NT2/D1 (cell line): ENCODE measurements at regions not wholly inside any gene's neighbourhood (a gene's known extent, or its start where the extent isn't known, plus 50 kb on each side); places are given as distances from the start of the nearest gene placed in this dataset.
"Not testable (repeated sequence)": the region's sequence is repeated elsewhere in the genome, so short reads cannot be mapped to it uniquely, and the experiment has no call there.

ENCODE experiments used
- DNase-seq: peaks from one replicate; pipeline ENCODE4 v3.0.0-alpha.2; 2011; ENCODE audit warnings: low read depth, low spot score
- H3K27me3 ChIP-seq: 2 replicates; pipeline ENCODE4 v1.6.0; 2011; ENCODE audit warnings: mild to moderate bottlenecking; ENCODE audit not compliant: insufficient read length, insufficient read depth
- H3K36me3 ChIP-seq: 2 replicates; pipeline ENCODE4 v1.6.1; 2011; ENCODE audit warnings: mild to moderate bottlenecking, low read length, mixed read lengths; ENCODE audit not compliant: insufficient read depth, insufficient read length
- H3K4me1 ChIP-seq: 2 replicates; pipeline ENCODE4 v1.5.1; 2011; ENCODE audit not compliant: insufficient read depth, insufficient read length
- H3K4me3 ChIP-seq: 2 replicates; pipeline ENCODE4 v1.5.1; 2011; ENCODE audit warnings: low read depth; ENCODE audit not compliant: insufficient read length
- H3K9ac ChIP-seq: 2 replicates; pipeline ENCODE4 v1.6.0; 2011; ENCODE audit warnings: low read depth; ENCODE audit not compliant: insufficient read length
- H3K9me3 ChIP-seq: 2 replicates; pipeline ENCODE4 v1.5.1; 2011; ENCODE audit warnings: mild to moderate bottlenecking, low read length; ENCODE audit not compliant: insufficient read depth
- SUZ12 ChIP-seq: IDR thresholded peaks from 2 replicates; pipeline ENCODE4 v1.6.1; 2011; ENCODE audit not compliant: insufficient read length, insufficient read depth; ENCODE audit errors: extremely low read depth
- YY1 ChIP-seq: IDR thresholded peaks from 2 replicates; pipeline ENCODE4 v1.6.1; 2011; ENCODE audit not compliant: insufficient read length, insufficient read depth
- ZNF274 ChIP-seq: IDR thresholded peaks from 2 replicates; pipeline ENCODE4 v1.6.1; 2011; ENCODE audit warnings: mild to moderate bottlenecking, low read depth, low read length

- H3K9me3 ChIP-seq, result peaks cover 2% of the 10 kb centered on the region; the same call in 1 of the 2 replicates
These were observed 69.7 kb downstream of the CARTPT start for GRCh38 chr5:71788794-71789193.

DNA sequence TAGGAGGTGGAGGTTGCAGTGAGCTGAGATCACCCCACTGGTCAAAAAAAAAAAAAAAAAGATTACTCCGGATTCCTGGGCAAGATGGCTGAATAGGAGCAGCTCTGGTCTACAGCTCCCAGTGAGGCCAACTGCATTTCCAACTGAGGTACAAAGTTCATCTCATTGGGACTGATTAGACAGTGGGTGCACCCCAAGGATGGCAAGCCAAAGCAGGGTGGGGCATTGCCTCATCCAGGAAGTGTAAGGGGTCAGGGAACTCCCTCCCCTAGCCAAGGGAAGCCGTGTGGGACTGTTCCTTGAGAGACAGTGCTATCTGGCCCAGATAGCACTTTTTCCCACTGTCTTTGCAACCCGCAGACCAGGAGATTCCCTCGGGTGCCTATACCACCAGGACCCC is 70.7 kb downstream of the CARTPT start:
- Histone ChIP-seq H3K9ac (no peak overlapping the region), H3K4me3 (no peak overlapping the region)
- TF ChIP-seq SUZ12 (no peak), ZNF274 (no peak), YY1 (no peak)

More at GRCh38 chr5:71788794-71789193, 69.7 kb downstream of the CARTPT start:
- TF ChIP-seq ZNF274 (no peak), YY1 (no peak), SUZ12 (no peak)
- Histone ChIP-seq H3K4me1 (no peaks in the 10 kb centered on the region), H3K36me3 (no peaks in the 10 kb centered on the region), H3K9ac (no peak overlapping the region), H3K4me3 (no peak overlapping the region), H3K27me3 (no peaks in the 10 kb centered on the region)
- DNase-seq, result no peak

DNA sequence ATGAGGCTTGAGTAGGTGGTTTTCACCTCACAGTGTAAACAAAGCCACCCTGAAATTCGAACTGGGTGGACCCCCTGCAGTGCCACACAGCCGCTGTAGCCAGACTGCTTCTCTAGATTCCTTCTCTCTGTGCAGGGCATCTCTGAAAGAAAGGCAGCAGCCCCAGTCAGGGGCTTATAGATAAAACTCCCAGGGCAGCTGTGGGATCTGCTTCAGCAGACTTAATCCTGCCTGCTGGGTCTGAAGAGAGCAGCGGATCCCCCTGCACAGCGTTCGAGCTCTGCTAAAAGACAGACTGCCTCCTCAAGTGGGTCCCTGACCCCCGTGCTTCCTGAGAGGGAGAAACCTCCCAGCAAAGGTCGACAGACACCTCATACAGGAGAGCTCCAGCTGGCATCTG is 71.4 kb downstream of the CARTPT start:
- TF ChIP-seq YY1 (no peak), ZNF274 (no peak), SUZ12 (no peak)
- Histone ChIP-seq H3K4me3 (no peak overlapping the region), H3K9me3 (peaks cover 12% of the 10 kb centered on the region; the same call in 1 of the 2 replicates), H3K9ac (no peak overlapping the region), H3K36me3 (no peaks in the 10 kb centered on the region), H3K27me3 (no peaks in the 10 kb centered on the region), H3K4me1 (no peaks in the 10 kb centered on the region)
- no peak for DNase-seq

More for the DNA sequence above, 70.7 kb downstream of the CARTPT start:
- Histone ChIP-seq H3K9me3 (peaks cover 12% of the 10 kb centered on the region; the same call in 1 of the 2 replicates), H3K27me3 (no peaks in the 10 kb centered on the region), H3K4me1 (no peaks in the 10 kb centered on the region), H3K36me3 (no peaks in the 10 kb centered on the region)
- DNase-seq, result no peak

DNA sequence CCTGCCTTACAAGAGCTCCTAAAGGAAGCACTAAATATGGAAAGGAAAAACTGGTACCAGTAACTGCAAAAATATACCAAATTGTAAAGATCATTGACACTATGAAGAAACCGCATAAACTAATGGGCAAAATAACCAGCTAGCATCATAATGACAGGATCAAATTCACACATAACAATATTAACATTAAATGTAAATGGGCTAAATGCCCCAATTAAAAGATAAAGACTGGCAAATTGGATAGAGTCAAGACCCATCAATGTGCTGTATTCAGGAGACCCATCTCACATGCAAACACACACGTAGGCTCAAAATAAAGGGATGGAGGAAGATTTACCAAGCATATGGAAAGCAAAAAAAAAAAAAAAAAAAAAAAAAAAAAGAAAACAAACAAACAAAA is 73.0 kb downstream of the CARTPT start:
- not testable (repeated sequence) for H3K4me3 ChIP-seq, DNase-seq, H3K9ac ChIP-seq, H3K27me3 ChIP-seq, H3K4me1 ChIP-seq, H3K36me3 ChIP-seq
- H3K9me3 ChIP-seq, result peaks cover 12% of the 10 kb centered on the region; the same call in 1 of the 2 replicates

DNA sequence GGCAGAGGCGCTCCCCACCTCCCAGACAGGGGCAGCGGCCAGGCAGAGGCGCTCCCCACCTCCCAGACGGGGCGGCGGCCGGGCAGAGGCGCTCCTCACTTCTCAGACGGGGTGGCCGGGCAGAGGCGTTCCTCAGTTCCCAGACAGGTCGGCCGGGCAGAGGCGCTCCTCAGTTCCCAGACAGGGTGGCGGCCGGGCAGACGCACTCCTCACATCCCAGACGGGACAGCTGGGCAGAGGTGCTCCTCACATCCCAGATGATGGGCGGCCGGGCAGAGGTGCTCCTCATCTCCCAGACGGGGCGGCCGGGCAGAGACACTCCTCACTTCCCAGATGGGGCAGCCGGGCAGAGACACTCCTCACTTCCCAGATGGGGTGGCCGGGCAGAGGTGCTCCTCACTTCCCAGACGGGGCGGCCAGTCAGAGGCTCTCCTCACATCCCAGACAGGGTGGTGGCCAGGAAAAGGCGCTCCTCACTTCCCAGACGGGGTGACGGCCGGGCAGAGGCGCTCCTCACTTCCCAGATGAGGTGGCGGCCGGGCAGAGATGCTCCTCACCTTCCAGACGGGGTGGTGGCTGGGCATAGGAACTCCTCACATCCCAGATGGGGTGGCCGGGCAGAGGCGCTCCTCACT is 75.1 kb downstream of the CARTPT start:
- Histone ChIP-seq H3K9ac (no peak overlapping the region), H3K36me3 (no peaks in the 10 kb centered on the region), H3K4me1 (no peaks in the 10 kb centered on the region), H3K27me3 (no peaks in the 10 kb centered on the region), H3K4me3 (no peak overlapping the region), H3K9me3 (peaks cover 12% of the 10 kb centered on the region; the same call in 1 of the 2 replicates)
- no peak for DNase-seq
- no peak for TF ChIP-seq ZNF274
- no peak for TF ChIP-seq SUZ12
- no peak for TF ChIP-seq YY1

DNA sequence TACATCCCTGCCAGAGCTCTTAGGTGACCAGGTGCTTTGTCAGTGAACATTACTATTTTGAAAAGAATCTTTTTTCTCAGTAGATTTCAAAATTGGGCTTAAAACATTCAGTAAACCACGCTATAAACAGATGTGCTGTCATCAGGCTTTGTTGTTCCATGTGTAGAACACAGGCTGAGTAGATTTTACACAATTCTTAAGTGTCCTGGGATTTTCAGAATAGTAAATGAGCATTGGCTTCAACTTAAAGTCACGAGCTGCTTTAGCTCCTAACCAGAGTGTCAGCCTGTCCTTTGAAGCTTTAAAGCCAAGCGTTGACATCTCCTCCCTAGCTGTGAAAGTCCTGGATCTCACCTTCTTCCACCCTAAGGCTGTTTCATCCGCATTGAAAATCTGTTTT is 83.6 kb downstream of the CARTPT start:
- no peaks in the 10 kb centered on the region for H3K4me1 ChIP-seq
- TF ChIP-seq YY1 (no peak), ZNF274 (no peak), SUZ12 (no peak)
- no peaks in the 10 kb centered on the region for H3K27me3 ChIP-seq
- no peak for DNase-seq
- H3K36me3 ChIP-seq, result no peaks in the 10 kb centered on the region
- no peak overlapping the region for H3K4me3 ChIP-seq
- no peaks in the 10 kb centered on the region for H3K9me3 ChIP-seq
- H3K9ac ChIP-seq, result no peak overlapping the region

DNA sequence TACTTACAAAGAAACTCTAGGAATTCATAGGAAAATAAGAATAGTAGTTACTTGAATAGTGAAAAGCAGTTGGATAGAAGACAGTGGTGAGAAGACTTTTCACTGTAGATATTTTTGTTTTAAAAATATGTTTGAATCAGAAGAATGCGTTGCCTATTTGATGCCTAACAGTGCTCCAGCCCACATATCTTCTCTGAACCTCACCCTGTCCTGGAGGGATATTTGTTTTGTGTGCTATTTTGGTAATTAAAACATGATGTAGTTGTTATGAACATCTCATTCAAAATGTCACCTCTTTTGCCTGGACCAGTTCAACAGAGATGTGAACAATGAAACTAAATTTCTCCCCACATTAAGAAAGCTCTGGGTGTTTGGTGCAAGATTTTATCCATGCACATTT is 87.6 kb downstream of the CARTPT start:
- TF ChIP-seq ZNF274, result no peak
- no peak for TF ChIP-seq YY1
- no peak for TF ChIP-seq SUZ12
- no peak for DNase-seq
- Histone ChIP-seq H3K4me1 (peaks cover 3% of the 10 kb centered on the region), H3K9me3 (no peaks in the 10 kb centered on the region), H3K9ac (no peak overlapping the region), H3K27me3 (no peaks in the 10 kb centered on the region), H3K36me3 (no peaks in the 10 kb centered on the region), H3K4me3 (no peak overlapping the region)

GRCh38 chr5:71807909-71808308 is 88.8 kb downstream of the CARTPT start:
- Histone ChIP-seq H3K4me1 (peaks cover 3% of the 10 kb centered on the region), H3K9me3 (no peaks in the 10 kb centered on the region), H3K36me3 (no peaks in the 10 kb centered on the region), H3K4me3 (no peak overlapping the region), H3K9ac (no peak overlapping the region), H3K27me3 (no peaks in the 10 kb centered on the region)
- DNase-seq, result no peak
- TF ChIP-seq YY1 (no peak), SUZ12 (no peak), ZNF274 (no peak)
